ENCODE measurements at regions not wholly inside any gene's neighbourhood (a gene's known extent, or its start where the extent isn't known, plus 50 kb on each side); places are given as distances from the start of the nearest gene placed in this dataset.

GRCh38 chr18:26653943-26654615, 105.7 kb upstream of the KCTD1 start:
- no peak for DNase-seq
- Histone ChIP-seq H3K36me3 (no peaks in the 10 kb centered on the region), H3K27me3 (no peaks in the 10 kb centered on the region), H3K4me1 (peaks cover 0 to 3% of the 10 kb centered on the region in 2 donors), H3K9me3 (no peaks in the 10 kb centered on the region), H3K4me3 (no peak overlapping the region), H3K27ac (no peak overlapping the region)
- TF ChIP-seq CTCF (IDR thresholded peaks at IDR 0.05) (no peak), POLR2A (IDR thresholded peaks at IDR 0.05) (no peak)
- intact Hi-C loops (cut with DNase I; ENCODE audit: low total_unique reads) = loop anchor here (5.0 to 10.0 kb wide), 2 partner anchors 109 to 267 kb away; partner anchors contain the start of gene KCTD1

- H3K27me3 ChIP-seq = no peaks in the 10 kb centered on the region
- peaks cover 0 to 3% of the 10 kb centered on the region in 2 donors for H3K4me1 ChIP-seq
- H3K36me3 ChIP-seq = no peaks in the 10 kb centered on the region
- intact Hi-C loops (cut with DNase I; ENCODE audit: low total_unique reads) = loop anchor here (5.0 to 10.0 kb wide), 2 partner anchors 108 to 265 kb away; partner anchors contain the start of gene KCTD1
- no peak for DNase-seq
- H3K4me3 ChIP-seq = no peak overlapping the region
- H3K9me3 ChIP-seq = no peaks in the 10 kb centered on the region
- H3K27ac ChIP-seq = no peak overlapping the region
- no peak for TF ChIP-seq CTCF (IDR thresholded peaks at IDR 0.05)
- TF ChIP-seq POLR2A (IDR thresholded peaks at IDR 0.05) = no peak
Observed at GRCh38 chr18:26652501-26652900, 104.1 kb upstream of the KCTD1 start.

- Histone ChIP-seq H3K9me3 (no peaks in the 10 kb centered on the region), H3K4me3 (no peak overlapping the region), H3K27me3 (no peaks in the 10 kb centered on the region), H3K27ac (peak overlapping the region; percentile 60 to 68), H3K36me3 (no peaks in the 10 kb centered on the region), H3K4me1 (peaks cover 0 to 3% of the 10 kb centered on the region in 2 donors)
- no peak for DNase-seq
- intact Hi-C loops (cut with DNase I; ENCODE audit: low total_unique reads) = loop anchor here (5.0 to 10.0 kb wide), 2 partner anchors 106 to 263 kb away; partner anchors contain the start of gene KCTD1
- TF ChIP-seq POLR2A (IDR thresholded peaks at IDR 0.05) = no peak
Observed at GRCh38 chr18:26650310-26651268, 102.2 kb upstream of the KCTD1 start.

- Histone ChIP-seq H3K27ac (no peak overlapping the region), H3K36me3 (no peaks in the 10 kb centered on the region), H3K4me1 (peaks cover 0 to 3% of the 10 kb centered on the region in 2 donors), H3K27me3 (no peaks in the 10 kb centered on the region), H3K4me3 (no peak overlapping the region), H3K9me3 (no peaks in the 10 kb centered on the region)
- TF ChIP-seq POLR2A (IDR thresholded peaks at IDR 0.05) (no peak), CTCF (IDR thresholded peaks at IDR 0.05) (no peak)
- intact Hi-C loops (cut with DNase I; ENCODE audit: low total_unique reads) = no loop called here
- no peak for DNase-seq
Observed at GRCh38 chr18:26649193-26649543, 100.8 kb upstream of the KCTD1 start.

- no peak overlapping the region for H3K27ac ChIP-seq
- H3K36me3 ChIP-seq = no peaks in the 10 kb centered on the region
- DNase-seq = no peak
- H3K4me3 ChIP-seq = no peak overlapping the region
- intact Hi-C loops (cut with DNase I; ENCODE audit: low total_unique reads) = no loop called here
- TF ChIP-seq POLR2A (IDR thresholded peaks at IDR 0.05) (no peak), CTCF (IDR thresholded peaks at IDR 0.05) (no peak)
- H3K4me1 ChIP-seq = peaks cover 0 to 3% of the 10 kb centered on the region in 2 donors
- H3K9me3 ChIP-seq = no peaks in the 10 kb centered on the region
- no peaks in the 10 kb centered on the region for H3K27me3 ChIP-seq
Observed at GRCh38 chr18:26648509-26649192, 100.3 kb upstream of the KCTD1 start.
